ENCODE measurements at regions not wholly inside any gene's neighbourhood (a gene's known extent, or its start where the extent isn't known, plus 50 kb on each side); places are given as distances from the start of the nearest gene placed in this dataset.

- DNase-seq (ENCODE audit: low spot score) (no peak), ATAC-seq (no peak)
- intact Hi-C loops (cut with DNase I) = no loop called here
Measured at GRCh38 chr7:10266976-10267375, 706.7 kb upstream of the PHF14 start.

- ATAC-seq (no peak), DNase-seq (ENCODE audit: low spot score) (no peak)
- intact Hi-C loops (cut with DNase I) = no loop called here
Measured at GRCh38 chr7:10268034-10268433, 705.6 kb upstream of the PHF14 start.

- intact Hi-C loops (cut with DNase I) = no loop called here
- no peak for DNase-seq (ENCODE audit: low spot score)
- no peak for ATAC-seq
Measured at GRCh38 chr7:10282909-10283308, 690.8 kb upstream of the PHF14 start.

GRCh38 chr7:10284001-10284400 lies 689.7 kb upstream of the PHF14 start:
- intact Hi-C loops (cut with DNase I) = no loop called here
- DNase-seq (ENCODE audit: low spot score) (no peak), ATAC-seq (no peak)

- no peak for ATAC-seq
- DNase-seq (ENCODE audit: low spot score) = no peak
- intact Hi-C loops (cut with DNase I) = no loop called here
Measured at GRCh38 chr7:10299384-10299783, 674.3 kb upstream of the PHF14 start.

GRCh38 chr7:10300577-10300976 lies 673.1 kb upstream of the PHF14 start:
- no peak for DNase-seq (ENCODE audit: low spot score)
- intact Hi-C loops (cut with DNase I) = no loop called here
- ATAC-seq = no peak

GRCh38 chr7:10308276-10308675 lies 665.4 kb upstream of the PHF14 start:
- intact Hi-C loops (cut with DNase I) = no loop called here
- no peak for ATAC-seq
- DNase-seq (ENCODE audit: low spot score) = no peak

GRCh38 chr7:10312942-10313341 lies 660.7 kb upstream of the PHF14 start:
- DNase-seq (ENCODE audit: low spot score) (no peak), ATAC-seq (no peak)
- intact Hi-C loops (cut with DNase I) = no loop called here

- no peak for ATAC-seq
- no peak for DNase-seq (ENCODE audit: low spot score)
- intact Hi-C loops (cut with DNase I) = no loop called here
Measured at GRCh38 chr7:10315881-10316280, 657.8 kb upstream of the PHF14 start.

- DNase-seq (ENCODE audit: low spot score) (no peak), ATAC-seq (no peak)
- intact Hi-C loops (cut with DNase I) = no loop called here
Measured at GRCh38 chr7:10316488-10316887, 657.2 kb upstream of the PHF14 start.

GRCh38 chr7:10325395-10325794 lies 648.3 kb upstream of the PHF14 start:
- no peak for ATAC-seq
- DNase-seq (ENCODE audit: low spot score) = no peak
- intact Hi-C loops (cut with DNase I) = no loop called here

- DNase-seq (ENCODE audit: low spot score) (no peak), ATAC-seq (no peak)
- intact Hi-C loops (cut with DNase I) = no loop called here
Measured at GRCh38 chr7:10343108-10343507, 630.6 kb upstream of the PHF14 start.

- DNase-seq (ENCODE audit: low spot score) = no peak
- no peak for ATAC-seq
- intact Hi-C loops (cut with DNase I) = no loop called here
Measured at GRCh38 chr7:10346032-10346431, 627.6 kb upstream of the PHF14 start.

- intact Hi-C loops (cut with DNase I) = no loop called here
- DNase-seq (ENCODE audit: low spot score) = no peak
- ATAC-seq = no peak
Measured at GRCh38 chr7:10355816-10356215, 617.9 kb upstream of the PHF14 start.

GRCh38 chr7:10360050-10360449 lies 613.6 kb upstream of the PHF14 start:
- DNase-seq (ENCODE audit: low spot score) (no peak), ATAC-seq (no peak)

GRCh38 chr7:10401793-10402192 lies 571.9 kb upstream of the PHF14 start:
- ATAC-seq = no peak
- no peak for DNase-seq (ENCODE audit: low spot score)
- intact Hi-C loops (cut with DNase I) = no loop called here

More at GRCh38 chr7:10360050-10360449, 613.6 kb upstream of the PHF14 start:
- intact Hi-C loops (cut with DNase I) = no loop called here

- intact Hi-C loops (cut with DNase I) = no loop called here
- DNase-seq (ENCODE audit: low spot score) (no peak), ATAC-seq (no peak)
Measured at GRCh38 chr7:10412422-10413019, 561.2 kb upstream of the PHF14 start.

- no peak for DNase-seq (ENCODE audit: low spot score)
- ATAC-seq = no peak
- intact Hi-C loops (cut with DNase I) = no loop called here
Measured at GRCh38 chr7:10418985-10419384, 554.7 kb upstream of the PHF14 start.

- DNase-seq (ENCODE audit: low spot score) = no peak
- intact Hi-C loops (cut with DNase I) = no loop called here
- no peak for ATAC-seq
Measured at GRCh38 chr7:10429031-10429430, 544.6 kb upstream of the PHF14 start.

- DNase-seq (ENCODE audit: low spot score) (no peak), ATAC-seq (no peak)
- intact Hi-C loops (cut with DNase I) = no loop called here
Measured at GRCh38 chr7:10429511-10429910, 544.2 kb upstream of the PHF14 start.

- intact Hi-C loops (cut with DNase I) = no loop called here
- DNase-seq (ENCODE audit: low spot score) (no peak), ATAC-seq (no peak)
Measured at GRCh38 chr7:10436302-10436701, 537.4 kb upstream of the PHF14 start.

- no peak for ATAC-seq
- no peak for DNase-seq (ENCODE audit: low spot score)
- intact Hi-C loops (cut with DNase I) = no loop called here
Measured at GRCh38 chr7:10439027-10439426, 534.6 kb upstream of the PHF14 start.

Measured in sciatic nerve (tissue), 2 donors.